ENCODE measurements at regions not wholly inside any gene's neighbourhood (a gene's known extent, or its start where the extent isn't known, plus 50 kb on each side); places are given as distances from the start of the nearest gene placed in this dataset.

DNA sequence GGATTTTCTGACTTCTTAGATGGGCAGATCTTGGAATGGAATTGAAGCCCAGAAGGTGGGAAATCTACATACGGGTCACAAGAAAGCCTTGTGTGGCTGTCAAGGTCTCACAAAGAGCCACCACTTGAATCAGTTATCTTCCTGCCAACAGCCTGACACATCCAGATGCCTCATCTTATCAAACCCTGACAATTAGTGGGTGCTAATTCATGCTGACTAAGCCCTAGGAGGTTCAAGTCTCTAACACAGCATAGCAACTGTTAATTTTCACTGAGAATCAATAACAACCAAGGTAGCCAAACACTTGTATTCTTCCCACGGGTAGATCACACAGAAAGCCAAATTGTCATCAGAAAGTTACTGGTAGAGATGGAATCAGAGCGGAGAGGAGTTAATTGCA is 222.2 kb downstream of the TMEM167A start:
- H3K36me3 ChIP-seq = no peaks in the 10 kb centered on the region
- H3K4me3 ChIP-seq = no peak overlapping the region
- intact Hi-C loops (cut with DNase I; ENCODE audit: low total_unique reads) = no loop called here
- WGBS, 5 donors = 79 to 94% (median 85%) methylated on average over 3 of the region's 3 CpGs
- H3K27me3 ChIP-seq (replicated peaks in 1 of 7) = no peaks in the 10 kb centered on the region
- TF ChIP-seq, protein P1, sequence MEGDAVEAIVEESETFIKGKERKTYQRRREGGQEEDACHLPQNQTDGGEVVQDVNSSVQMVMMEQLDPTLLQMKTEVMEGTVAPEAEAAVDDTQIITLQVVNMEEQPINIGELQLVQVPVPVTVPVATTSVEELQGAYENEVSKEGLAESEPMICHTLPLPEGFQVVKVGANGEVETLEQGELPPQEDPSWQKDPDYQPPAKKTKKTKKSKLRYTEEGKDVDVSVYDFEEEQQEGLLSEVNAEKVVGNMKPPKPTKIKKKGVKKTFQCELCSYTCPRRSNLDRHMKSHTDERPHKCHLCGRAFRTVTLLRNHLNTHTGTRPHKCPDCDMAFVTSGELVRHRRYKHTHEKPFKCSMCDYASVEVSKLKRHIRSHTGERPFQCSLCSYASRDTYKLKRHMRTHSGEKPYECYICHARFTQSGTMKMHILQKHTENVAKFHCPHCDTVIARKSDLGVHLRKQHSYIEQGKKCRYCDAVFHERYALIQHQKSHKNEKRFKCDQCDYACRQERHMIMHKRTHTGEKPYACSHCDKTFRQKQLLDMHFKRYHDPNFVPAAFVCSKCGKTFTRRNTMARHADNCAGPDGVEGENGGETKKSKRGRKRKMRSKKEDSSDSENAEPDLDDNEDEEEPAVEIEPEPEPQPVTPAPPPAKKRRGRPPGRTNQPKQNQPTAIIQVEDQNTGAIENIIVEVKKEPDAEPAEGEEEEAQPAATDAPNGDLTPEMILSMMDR (IDR thresholded peaks at IDR 0.05 in 8 of 11, conservative IDR thresholded peaks at IDR 0.05 in 3 of 11) = no peak
- TF ChIP-seq POLR2AphosphoS5 (IDR thresholded peaks at IDR 0.05) = no peak
- no peak for DNase-seq
- no peaks in the 10 kb centered on the region for H3K4me1 ChIP-seq
- H3K9me3 ChIP-seq = no peaks in the 10 kb centered on the region
- no peak overlapping the region for H3K27ac ChIP-seq

DNA sequence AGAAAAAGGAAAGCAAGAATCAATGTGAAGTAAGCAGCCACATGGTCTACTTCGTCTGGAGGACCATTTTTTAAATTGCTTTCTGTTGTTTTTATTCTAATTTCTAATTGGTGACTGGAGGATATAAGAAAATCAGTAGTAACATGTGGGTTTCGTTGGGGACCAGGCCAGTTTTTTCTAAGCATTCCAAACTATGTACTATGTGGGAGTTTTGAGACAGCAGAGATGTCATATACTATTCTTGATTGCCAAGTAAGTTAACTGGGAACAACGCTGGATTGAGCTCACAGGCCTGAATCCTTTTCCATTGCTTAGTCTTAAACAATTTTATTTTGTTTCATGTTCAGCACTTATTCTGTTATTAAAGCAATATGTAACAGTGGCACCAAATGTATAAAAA is 225.7 kb downstream of the TMEM167A start:
- intact Hi-C loops (cut with DNase I; ENCODE audit: low total_unique reads) = no loop called here
- no peak for DNase-seq
- Histone ChIP-seq H3K9me3 (no peaks in the 10 kb centered on the region), H3K36me3 (no peaks in the 10 kb centered on the region), H3K27ac (no peak overlapping the region), H3K4me3 (no peak overlapping the region), H3K27me3 (replicated peaks in 1 of 7) (no peaks in the 10 kb centered on the region), H3K4me1 (no peaks in the 10 kb centered on the region)
- TF ChIP-seq POLR2AphosphoS5 (IDR thresholded peaks at IDR 0.05) = no peak
- TF ChIP-seq POLR2A (IDR thresholded peaks at IDR 0.05) = no peak
- TF ChIP-seq, protein P1 (IDR thresholded peaks at IDR 0.05 in 8 of 11, conservative IDR thresholded peaks at IDR 0.05 in 3 of 11) = no peak
- WGBS, 5 donors = 62 to 79% (median 66%) methylated on average over 3 of the region's 3 CpGs

DNA sequence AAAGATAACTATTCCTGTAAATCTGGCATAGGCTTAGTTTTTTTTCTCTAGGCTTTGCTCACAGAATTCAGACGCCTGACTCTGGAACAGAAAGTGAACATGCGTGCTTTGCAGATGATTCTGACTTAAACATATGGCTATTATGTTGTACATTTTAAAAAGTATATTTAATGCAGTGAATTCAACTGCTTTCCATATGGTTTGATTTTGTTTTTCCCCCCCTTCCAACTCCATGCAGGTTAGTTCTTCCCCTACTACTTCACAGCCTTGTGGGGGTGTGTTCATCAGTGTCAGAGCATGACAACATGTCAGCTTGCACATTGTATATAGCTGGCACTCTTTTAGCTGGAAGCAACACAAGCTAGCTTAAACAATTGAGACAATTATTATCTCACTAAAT is 226.8 kb downstream of the TMEM167A start:
- intact Hi-C loops (cut with DNase I; ENCODE audit: low total_unique reads) = no loop called here
- no peak overlapping the region for H3K4me3 ChIP-seq
- TF ChIP-seq, protein P1 (IDR thresholded peaks at IDR 0.05 in 8 of 11, conservative IDR thresholded peaks at IDR 0.05 in 3 of 11) = no peak
- TF ChIP-seq POLR2A (IDR thresholded peaks at IDR 0.05) (no peak), POLR2AphosphoS5 (IDR thresholded peaks at IDR 0.05) (no peak)
- no peaks in the 10 kb centered on the region for H3K4me1 ChIP-seq
- WGBS, 5 donors = 88 to 98% (median 94%) methylated on average over 2 of the region's 2 CpGs
- H3K9me3 ChIP-seq = no peaks in the 10 kb centered on the region
- H3K27me3 ChIP-seq (replicated peaks in 1 of 7) = no peaks in the 10 kb centered on the region
- no peak overlapping the region for H3K27ac ChIP-seq
- no peaks in the 10 kb centered on the region for H3K36me3 ChIP-seq
- no peak for DNase-seq

DNA sequence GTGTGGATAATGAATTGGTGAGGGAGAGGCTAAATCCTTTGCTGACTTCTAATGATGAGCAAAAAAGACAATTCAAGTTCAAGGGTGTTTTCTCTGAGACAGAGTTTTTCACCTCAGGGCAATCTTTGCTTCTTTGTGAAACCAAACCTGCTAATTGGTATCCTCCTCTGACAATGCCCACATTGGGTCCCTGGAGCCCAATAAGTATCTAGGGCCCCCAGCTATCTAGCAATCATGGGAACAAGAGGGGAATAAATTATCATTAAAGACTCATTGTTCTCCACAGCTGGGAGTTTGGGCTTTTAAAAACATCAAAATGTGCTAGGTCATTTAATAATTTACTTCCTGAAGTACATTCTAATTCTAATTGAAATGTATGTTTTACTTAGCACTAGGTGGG is 227.3 kb downstream of the TMEM167A start:
- intact Hi-C loops (cut with DNase I; ENCODE audit: low total_unique reads) = no loop called here
- no peak overlapping the region for H3K4me3 ChIP-seq
- no peaks in the 10 kb centered on the region for H3K4me1 ChIP-seq
- TF ChIP-seq, protein P1 (IDR thresholded peaks at IDR 0.05 in 8 of 11, conservative IDR thresholded peaks at IDR 0.05 in 3 of 11) = no peak
- no peak for TF ChIP-seq POLR2A (IDR thresholded peaks at IDR 0.05)
- no peak for TF ChIP-seq POLR2AphosphoS5 (IDR thresholded peaks at IDR 0.05)
- no peaks in the 10 kb centered on the region for H3K36me3 ChIP-seq
- H3K9me3 ChIP-seq = no peaks in the 10 kb centered on the region
- no peak overlapping the region for H3K27ac ChIP-seq
- no peak for DNase-seq
- no peaks in the 10 kb centered on the region for H3K27me3 ChIP-seq (replicated peaks in 1 of 7)
